Liver (tissue), 8 donors: ENCODE measurements at regions not wholly inside any gene's neighbourhood (a gene's known extent, or its start where the extent isn't known, plus 50 kb on each side); places are given as distances from the start of the nearest gene placed in this dataset.

Experiments used
- DNase-seq: peaks from one replicate; pipeline ENCODE4 v3.0.0-alpha.2; 2017; ENCODE audit warnings: low spot score
- H3K27ac ChIP-seq, 2 donors: one replicate each; pipeline ENCODE4 v1.7.0; 2013; ENCODE audit warnings: inconsistent platforms in 2 of 2, low read length in 2 of 2, control low read depth in 1 of 2, low read depth in 1 of 2, mild to moderate bottlenecking in 1 of 2
- H3K27me3 ChIP-seq, 4 donors: one replicate each; pipeline versions ENCODE4 v1.6.1 to v1.7.0; 2013; ENCODE audit warnings: low read length in 3 of 4, inconsistent platforms in 1 of 4, mild to moderate bottlenecking in 1 of 4, moderate library complexity in 1 of 4; ENCODE audit not compliant: control insufficient read depth in 4 of 4, insufficient read depth in 4 of 4
- H3K36me3 ChIP-seq, 4 donors: one replicate each; pipeline versions ENCODE4 v1.6.1 to v1.7.0; 2013; ENCODE audit warnings: low read length in 3 of 4, mild to moderate bottlenecking in 3 of 4, low read depth in 1 of 4, moderate library complexity in 1 of 4; ENCODE audit not compliant: control insufficient read depth in 4 of 4, insufficient read depth in 3 of 4
- H3K4me1 ChIP-seq, 4 donors: one replicate each; pipeline versions ENCODE4 v1.6.1 to v1.7.0; 2013; ENCODE audit warnings: low read length in 3 of 4, mild to moderate bottlenecking in 3 of 4, moderate library complexity in 1 of 4; ENCODE audit not compliant: control insufficient read depth in 4 of 4, insufficient read depth in 4 of 4
- H3K4me3 ChIP-seq, 3 donors: one replicate each; pipeline versions ENCODE4 v1.6.1 to v1.7.0; 2013; ENCODE audit warnings: low read length in 3 of 3, control low read depth in 1 of 3, low read depth in 1 of 3, mild to moderate bottlenecking in 1 of 3
- H3K9ac ChIP-seq, 2 donors: one replicate each; pipeline ENCODE4 v1.7.0; 2013; ENCODE audit warnings: low read length in 2 of 2, mild to moderate bottlenecking in 2 of 2, moderate library complexity in 2 of 2, control low read depth in 1 of 2, low read depth in 1 of 2
- H3K9me3 ChIP-seq, 4 donors: one replicate each; pipeline versions ENCODE4 v1.6.1 to v1.7.0; 2013; ENCODE audit warnings: low read length in 3 of 4; ENCODE audit not compliant: control insufficient read depth in 4 of 4
- EGR1 ChIP-seq, 2 donors: IDR thresholded peaks; 2 replicates each; pipeline ENCODE4 v1.6.1; 2016 to 2018; ENCODE audit warnings: antibody characterized with exemption in 2 of 2, low read depth in 2 of 2
- FOXA1 ChIP-seq: IDR thresholded peaks from 2 replicates; pipeline ENCODE4 v1.6.1; 2016; ENCODE audit warnings: antibody characterized with exemption
- FOXA2 ChIP-seq: IDR thresholded peaks from 2 replicates; pipeline ENCODE4 v1.6.1; 2016; ENCODE audit warnings: antibody characterized with exemption
- GABPA ChIP-seq, 2 donors: IDR thresholded peaks in 1 of 2; conservative IDR thresholded peaks in 1 of 2; 2 replicates each; pipeline ENCODE4 v1.6.1; 2016; ENCODE audit warnings: antibody characterized with exemption in 2 of 2, mild to moderate bottlenecking in 1 of 2, moderate library complexity in 1 of 2
- HNF4A ChIP-seq, 2 donors: conservative IDR thresholded peaks; 2 replicates each; pipeline ENCODE4 v1.6.1; 2016; ENCODE audit warnings: antibody characterized with exemption in 2 of 2, mild to moderate bottlenecking in 2 of 2
- HNF4G ChIP-seq: IDR thresholded peaks from 2 replicates; pipeline ENCODE4 v1.6.1; 2016; ENCODE audit warnings: antibody characterized with exemption
- JUND ChIP-seq, 2 donors: IDR thresholded peaks; 2 replicates each; pipeline ENCODE4 v1.6.1; 2016; ENCODE audit warnings: antibody characterized with exemption in 2 of 2
- NR2F2 ChIP-seq: IDR thresholded peaks from 2 replicates; pipeline ENCODE4 v1.6.1; 2016; ENCODE audit warnings: antibody characterized with exemption
- RAD21 ChIP-seq, 2 donors: IDR thresholded peaks; 2 replicates each; pipeline ENCODE4 v1.6.1; 2016; ENCODE audit warnings: antibody characterized with exemption in 2 of 2, mild to moderate bottlenecking in 2 of 2
- RXRA ChIP-seq, 2 donors: IDR thresholded peaks; 2 replicates each; pipeline ENCODE4 v1.6.1; 2017 to 2018; ENCODE audit warnings: antibody characterized with exemption in 2 of 2, mild to moderate bottlenecking in 1 of 2
- SP1 ChIP-seq: IDR thresholded peaks from 2 replicates; pipeline ENCODE4 v1.6.1; 2018; ENCODE audit warnings: antibody characterized with exemption, mild to moderate bottlenecking
- TAF1 ChIP-seq: conservative IDR thresholded peaks from 2 replicates; pipeline ENCODE4 v1.6.1; 2016; ENCODE audit warnings: antibody characterized with exemption, mild to moderate bottlenecking
- YY1 ChIP-seq: IDR thresholded peaks from 2 replicates; pipeline ENCODE4 v1.6.1; 2016; ENCODE audit warnings: antibody characterized with exemption, mild to moderate bottlenecking
- ZBTB33 ChIP-seq: IDR thresholded peaks from 2 replicates; pipeline ENCODE4 v1.6.1; 2016; ENCODE audit warnings: antibody characterized with exemption
- WGBS: extraction: QIAGEN DNeasy Blood & Tissue Kit; methylation state at CpG from one replicate; pipeline ENCODE4 v1.1.7; 2013; 5-methylcytosine and 5-hydroxymethylcytosine counted together
- TF ChIP-seq, protein P1 (sequence below): IDR thresholded peaks from 2 replicates; pipeline ENCODE4 v1.6.1; 2016; ENCODE audit warnings: antibody characterized with exemption, mild to moderate bottlenecking
- TF ChIP-seq, protein P2 (sequence below): IDR thresholded peaks from 2 replicates; pipeline ENCODE4 v1.6.1; 2016; ENCODE audit warnings: antibody characterized with exemption
- TF ChIP-seq, protein P3 (sequence below): fragments of 150-350 bp; IDR thresholded peaks from 2 replicates; pipeline ENCODE4 v1.5.1; 2017; ENCODE audit warnings: improper control_type of control experiment, low read depth, low read length; ENCODE audit not compliant: missing input control
- TF ChIP-seq, protein P4 (sequence below): IDR thresholded peaks from 2 replicates; pipeline ENCODE4 v1.6.1; 2016; ENCODE audit warnings: antibody characterized with exemption
- donor health status: healthy.
- donor health status: healthy.
- donor health status: healthy.
- donor health status: healthy.
- donor health status: healthy.

GRCh38 chr9:12221470-12221869 is 471.7 kb upstream of the TYRP1 start:
- H3K4me1 ChIP-seq = no peaks in the 10 kb centered on the region
- no peak overlapping the region for H3K27ac ChIP-seq
- no peaks in the 10 kb centered on the region for H3K36me3 ChIP-seq
- H3K9me3 ChIP-seq = no peaks in the 10 kb centered on the region
- TF ChIP-seq RAD21 (IDR thresholded peaks at IDR 0.05) = no peak
- TF ChIP-seq GABPA (IDR thresholded peaks at IDR 0.05 in 1 of 2, conservative IDR thresholded peaks at IDR 0.05 in 1 of 2) = no peak
- no peak for TF ChIP-seq JUND (IDR thresholded peaks at IDR 0.05)
- no peak for TF ChIP-seq FOXA2
- TF ChIP-seq SP1 = no peak
- no peak for TF ChIP-seq HNF4G
- TF ChIP-seq NR2F2 = no peak
- TF ChIP-seq, protein P1, sequence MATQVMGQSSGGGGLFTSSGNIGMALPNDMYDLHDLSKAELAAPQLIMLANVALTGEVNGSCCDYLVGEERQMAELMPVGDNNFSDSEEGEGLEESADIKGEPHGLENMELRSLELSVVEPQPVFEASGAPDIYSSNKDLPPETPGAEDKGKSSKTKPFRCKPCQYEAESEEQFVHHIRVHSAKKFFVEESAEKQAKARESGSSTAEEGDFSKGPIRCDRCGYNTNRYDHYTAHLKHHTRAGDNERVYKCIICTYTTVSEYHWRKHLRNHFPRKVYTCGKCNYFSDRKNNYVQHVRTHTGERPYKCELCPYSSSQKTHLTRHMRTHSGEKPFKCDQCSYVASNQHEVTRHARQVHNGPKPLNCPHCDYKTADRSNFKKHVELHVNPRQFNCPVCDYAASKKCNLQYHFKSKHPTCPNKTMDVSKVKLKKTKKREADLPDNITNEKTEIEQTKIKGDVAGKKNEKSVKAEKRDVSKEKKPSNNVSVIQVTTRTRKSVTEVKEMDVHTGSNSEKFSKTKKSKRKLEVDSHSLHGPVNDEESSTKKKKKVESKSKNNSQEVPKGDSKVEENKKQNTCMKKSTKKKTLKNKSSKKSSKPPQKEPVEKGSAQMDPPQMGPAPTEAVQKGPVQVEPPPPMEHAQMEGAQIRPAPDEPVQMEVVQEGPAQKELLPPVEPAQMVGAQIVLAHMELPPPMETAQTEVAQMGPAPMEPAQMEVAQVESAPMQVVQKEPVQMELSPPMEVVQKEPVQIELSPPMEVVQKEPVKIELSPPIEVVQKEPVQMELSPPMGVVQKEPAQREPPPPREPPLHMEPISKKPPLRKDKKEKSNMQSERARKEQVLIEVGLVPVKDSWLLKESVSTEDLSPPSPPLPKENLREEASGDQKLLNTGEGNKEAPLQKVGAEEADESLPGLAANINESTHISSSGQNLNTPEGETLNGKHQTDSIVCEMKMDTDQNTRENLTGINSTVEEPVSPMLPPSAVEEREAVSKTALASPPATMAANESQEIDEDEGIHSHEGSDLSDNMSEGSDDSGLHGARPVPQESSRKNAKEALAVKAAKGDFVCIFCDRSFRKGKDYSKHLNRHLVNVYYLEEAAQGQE = no peak
- TF ChIP-seq FOXA1 = no peak
- TF ChIP-seq ZBTB33 = no peak
- TF ChIP-seq, protein P2, sequence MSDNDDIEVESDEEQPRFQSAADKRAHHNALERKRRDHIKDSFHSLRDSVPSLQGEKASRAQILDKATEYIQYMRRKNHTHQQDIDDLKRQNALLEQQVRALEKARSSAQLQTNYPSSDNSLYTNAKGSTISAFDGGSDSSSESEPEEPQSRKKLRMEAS = no peak
- TF ChIP-seq TAF1 = no peak
- TF ChIP-seq EGR1 (IDR thresholded peaks at IDR 0.05; ENCODE audit: low read depth in 2 of 2) = no peak
- TF ChIP-seq RXRA (IDR thresholded peaks at IDR 0.05) = no peak
- TF ChIP-seq, protein P3, sequence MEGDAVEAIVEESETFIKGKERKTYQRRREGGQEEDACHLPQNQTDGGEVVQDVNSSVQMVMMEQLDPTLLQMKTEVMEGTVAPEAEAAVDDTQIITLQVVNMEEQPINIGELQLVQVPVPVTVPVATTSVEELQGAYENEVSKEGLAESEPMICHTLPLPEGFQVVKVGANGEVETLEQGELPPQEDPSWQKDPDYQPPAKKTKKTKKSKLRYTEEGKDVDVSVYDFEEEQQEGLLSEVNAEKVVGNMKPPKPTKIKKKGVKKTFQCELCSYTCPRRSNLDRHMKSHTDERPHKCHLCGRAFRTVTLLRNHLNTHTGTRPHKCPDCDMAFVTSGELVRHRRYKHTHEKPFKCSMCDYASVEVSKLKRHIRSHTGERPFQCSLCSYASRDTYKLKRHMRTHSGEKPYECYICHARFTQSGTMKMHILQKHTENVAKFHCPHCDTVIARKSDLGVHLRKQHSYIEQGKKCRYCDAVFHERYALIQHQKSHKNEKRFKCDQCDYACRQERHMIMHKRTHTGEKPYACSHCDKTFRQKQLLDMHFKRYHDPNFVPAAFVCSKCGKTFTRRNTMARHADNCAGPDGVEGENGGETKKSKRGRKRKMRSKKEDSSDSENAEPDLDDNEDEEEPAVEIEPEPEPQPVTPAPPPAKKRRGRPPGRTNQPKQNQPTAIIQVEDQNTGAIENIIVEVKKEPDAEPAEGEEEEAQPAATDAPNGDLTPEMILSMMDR = no peak
- no peak for TF ChIP-seq YY1
- TF ChIP-seq HNF4A (conservative IDR thresholded peaks at IDR 0.05) = no peak
- TF ChIP-seq, protein P4, sequence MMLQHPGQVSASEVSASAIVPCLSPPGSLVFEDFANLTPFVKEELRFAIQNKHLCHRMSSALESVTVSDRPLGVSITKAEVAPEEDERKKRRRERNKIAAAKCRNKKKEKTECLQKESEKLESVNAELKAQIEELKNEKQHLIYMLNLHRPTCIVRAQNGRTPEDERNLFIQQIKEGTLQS = no peak
- no peak overlapping the region for H3K9ac ChIP-seq
- WGBS = 67% methylated on average over 1 of the region's 1 CpG
- no peak overlapping the region for H3K4me3 ChIP-seq
- H3K27me3 ChIP-seq = no peaks in the 10 kb centered on the region
- no peak for DNase-seq
